GM12891 (cell line): ENCODE measurements at regions not wholly inside any gene's neighbourhood (a gene's known extent, or its start where the extent isn't known, plus 50 kb on each side); places are given as distances from the start of the nearest gene placed in this dataset.

ENCODE experiments used
- DNase-seq: peaks from one replicate; pipeline ENCODE4 v3.0.0; 2011; ENCODE audit warnings: low spot score; ENCODE audit not compliant: insufficient read length
- FAIRE-seq: peaks from 2 replicates; lab custom pipeline; 2011; peaks lifted over from hg19 to GRCh38; lab: Jason Lieb, UNC
- PAX5 ChIP-seq: IDR thresholded peaks from 2 replicates; pipeline ENCODE4 v1.6.1; 2011; ENCODE audit warnings: low read length, moderate library complexity, mild to moderate bottlenecking; ENCODE audit not compliant: insufficient read depth, severe bottlenecking
- POLR2A ChIP-seq: IDR thresholded peaks from 2 replicates; pipeline ENCODE4 v1.6.1; 2011; ENCODE audit warnings: low read depth, low read length, control low read depth
- POLR2AphosphoS5 ChIP-seq: IDR thresholded peaks from 2 replicates; pipeline ENCODE4 v1.6.1; 2011; ENCODE audit warnings: low read depth, low read length, control low read depth
- POU2F2 ChIP-seq: IDR thresholded peaks from 2 replicates; pipeline ENCODE4 v1.6.1; 2011; ENCODE audit warnings: low read depth, mild to moderate bottlenecking, control low read depth, low read length, moderate library complexity
- SPI1 ChIP-seq: IDR thresholded peaks from 2 replicates; pipeline ENCODE4 v1.6.1; 2011; ENCODE audit warnings: low read depth, low read length, control low read depth
- TAF1 ChIP-seq: IDR thresholded peaks from 2 replicates; pipeline ENCODE4 v1.6.1; 2011; ENCODE audit warnings: low read depth, low read length, control low read depth

DNA sequence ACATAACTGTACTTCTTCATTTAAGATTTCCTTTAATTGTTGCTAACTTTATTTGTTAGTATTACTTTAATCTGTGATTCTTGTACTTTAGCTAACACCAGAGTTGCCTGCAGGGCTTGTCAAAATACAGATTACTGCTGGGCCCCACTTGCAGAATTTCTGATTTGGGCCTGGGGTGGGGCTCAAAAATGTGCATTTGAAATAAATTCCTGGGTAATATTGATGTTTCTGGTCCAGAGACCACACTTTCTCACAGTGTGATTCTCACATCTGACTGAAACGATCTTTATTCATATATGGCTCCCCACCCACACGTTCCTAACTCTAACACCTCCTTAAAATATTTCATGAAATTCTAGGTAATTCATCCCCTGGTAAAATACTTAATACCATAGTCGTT, 452.6 kb upstream of the ACVR2A start:
- DNase-seq: no peak
- no peak for FAIRE-seq
- no peak for TF ChIP-seq PAX5
- no peak for TF ChIP-seq POLR2A
- TF ChIP-seq SPI1: no peak
- TF ChIP-seq POU2F2: no peak
- TF ChIP-seq POLR2AphosphoS5: no peak
- TF ChIP-seq TAF1: no peak

DNA sequence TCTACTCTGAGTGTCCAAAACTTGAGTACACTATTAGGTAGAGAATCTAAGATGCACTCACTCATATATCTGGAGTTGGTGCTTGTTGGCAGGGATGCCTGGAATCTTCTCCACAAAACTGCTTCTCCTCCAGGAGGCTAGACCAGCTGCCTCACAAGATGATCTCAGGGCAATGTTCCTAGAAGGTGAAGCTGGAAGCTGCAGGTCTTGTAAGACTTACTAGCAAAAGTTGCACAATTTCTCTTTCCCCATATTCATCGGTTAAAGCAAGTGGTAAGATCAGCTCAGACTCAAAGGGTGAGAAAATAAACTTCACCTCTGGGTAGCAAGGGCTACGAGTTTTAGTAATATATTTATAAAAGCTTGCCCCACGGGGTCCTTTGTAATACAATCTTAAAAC, 454.4 kb upstream of the ACVR2A start:
- TF ChIP-seq TAF1 (no peak), POLR2AphosphoS5 (no peak), POLR2A (no peak), SPI1 (no peak), POU2F2 (no peak), PAX5 (no peak)
- FAIRE-seq: no peak
- DNase-seq: no peak

DNA sequence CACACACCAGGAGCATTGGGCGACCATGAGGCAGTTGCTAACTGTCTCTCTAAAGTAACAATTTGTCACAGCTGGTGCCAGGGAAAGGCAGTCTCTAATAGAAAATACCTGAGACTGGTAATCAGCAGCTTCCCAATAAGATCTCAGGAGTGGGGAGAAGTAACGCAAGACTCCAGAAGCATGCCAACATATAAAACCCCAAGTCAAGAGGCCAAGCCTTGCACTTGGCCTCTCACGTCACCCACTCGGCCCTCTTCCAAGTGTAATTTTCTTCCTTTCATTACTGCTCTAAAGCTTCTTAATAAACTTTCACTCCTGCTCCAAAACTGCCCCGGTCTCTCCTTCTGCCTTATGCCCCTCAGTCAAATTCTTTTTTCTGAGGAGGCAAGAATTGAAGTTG, 455.6 kb upstream of the ACVR2A start:
- FAIRE-seq (no peak), DNase-seq (no peak)
- TF ChIP-seq SPI1 (no peak), PAX5 (no peak), POU2F2 (no peak), TAF1 (no peak), POLR2A (no peak), POLR2AphosphoS5 (no peak)

DNA sequence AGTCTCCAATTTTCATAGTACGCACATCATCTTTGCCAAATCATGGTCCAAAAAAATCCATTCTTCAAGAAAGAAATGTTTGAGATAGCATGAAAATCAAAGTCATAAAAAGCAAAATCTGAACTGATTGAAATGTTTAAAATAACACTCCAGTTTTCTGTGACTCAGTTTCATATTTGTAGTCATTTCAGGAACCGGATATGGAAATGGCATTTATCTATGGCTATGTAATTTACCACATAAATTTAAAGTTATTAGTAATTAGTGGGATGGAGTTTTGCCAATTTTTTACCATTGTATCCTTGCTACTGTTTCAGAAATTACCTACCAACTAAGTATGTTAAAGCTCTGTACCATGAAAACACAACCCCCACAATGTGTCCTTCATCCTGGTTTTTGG, 456.6 kb upstream of the ACVR2A start:
- FAIRE-seq (no peak), DNase-seq (no peak)
- no peak for TF ChIP-seq POU2F2
- no peak for TF ChIP-seq POLR2AphosphoS5
- no peak for TF ChIP-seq POLR2A
- TF ChIP-seq PAX5: no peak
- TF ChIP-seq SPI1: no peak
- TF ChIP-seq TAF1: no peak

DNA sequence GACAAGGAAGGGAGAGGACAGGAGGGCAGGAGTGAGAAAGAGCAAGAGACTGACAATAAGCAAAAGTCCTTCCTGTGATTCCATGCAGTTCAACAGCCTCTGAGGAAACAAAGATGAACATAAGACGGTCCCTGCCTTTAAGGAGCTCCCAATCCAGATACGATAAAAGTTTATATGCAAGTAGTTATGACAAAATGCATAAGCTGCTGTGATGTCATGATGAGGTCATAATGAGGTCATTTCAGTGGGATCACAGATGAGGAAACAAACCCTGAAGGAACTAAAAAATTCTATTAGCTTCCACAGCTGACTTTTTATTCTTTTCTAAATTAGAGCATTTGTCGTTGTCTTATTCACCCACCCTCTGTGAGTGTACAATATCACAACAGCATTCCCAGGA, 458.5 kb upstream of the ACVR2A start:
- FAIRE-seq (no peak), DNase-seq (no peak)
- TF ChIP-seq SPI1: no peak

DNA sequence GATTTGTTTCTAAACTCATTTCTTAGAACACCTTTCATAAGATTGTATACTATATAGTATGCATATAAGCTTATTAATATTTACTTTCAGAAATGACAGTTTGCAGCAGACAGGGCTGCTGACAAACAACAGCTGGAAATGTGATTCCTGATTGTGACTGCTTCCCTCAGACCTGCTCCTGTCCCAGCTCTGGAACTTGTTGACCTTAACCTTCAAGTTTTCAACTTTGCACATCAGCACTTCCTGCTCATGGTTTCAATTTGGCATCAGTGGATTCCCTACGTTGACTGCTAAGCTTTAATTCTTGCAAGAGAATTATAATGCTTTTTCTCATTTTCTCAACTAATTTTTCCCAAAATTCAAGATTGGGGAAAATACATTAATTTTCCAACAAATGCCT, 459.2 kb upstream of the ACVR2A start:
- TF ChIP-seq PAX5 (no peak), TAF1 (no peak), SPI1 (no peak), POU2F2 (no peak), POLR2A (no peak), POLR2AphosphoS5 (no peak)
- FAIRE-seq (no peak), DNase-seq (no peak)

DNA sequence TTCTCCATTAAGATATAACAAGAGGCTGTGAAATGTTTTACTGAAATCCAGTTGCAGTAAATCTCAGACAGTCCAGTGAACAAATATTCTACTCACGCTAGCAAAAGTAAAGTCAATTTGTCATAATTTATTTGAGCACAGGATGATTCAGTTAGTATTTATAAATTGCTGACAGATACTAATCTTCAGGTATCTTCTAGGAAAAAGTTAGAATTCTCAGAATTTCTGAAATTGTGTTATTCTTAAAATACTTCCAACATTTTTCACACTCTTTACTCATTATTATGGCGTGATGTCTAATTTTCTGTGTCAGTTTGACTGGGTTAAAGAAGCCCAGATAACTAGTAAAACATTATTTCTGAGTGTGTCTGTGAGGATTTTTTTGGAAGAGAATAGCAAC, 460.2 kb upstream of the ACVR2A start:
- FAIRE-seq: no peak
- no peak for DNase-seq
- TF ChIP-seq TAF1 (no peak), PAX5 (no peak), POLR2AphosphoS5 (no peak)

DNA sequence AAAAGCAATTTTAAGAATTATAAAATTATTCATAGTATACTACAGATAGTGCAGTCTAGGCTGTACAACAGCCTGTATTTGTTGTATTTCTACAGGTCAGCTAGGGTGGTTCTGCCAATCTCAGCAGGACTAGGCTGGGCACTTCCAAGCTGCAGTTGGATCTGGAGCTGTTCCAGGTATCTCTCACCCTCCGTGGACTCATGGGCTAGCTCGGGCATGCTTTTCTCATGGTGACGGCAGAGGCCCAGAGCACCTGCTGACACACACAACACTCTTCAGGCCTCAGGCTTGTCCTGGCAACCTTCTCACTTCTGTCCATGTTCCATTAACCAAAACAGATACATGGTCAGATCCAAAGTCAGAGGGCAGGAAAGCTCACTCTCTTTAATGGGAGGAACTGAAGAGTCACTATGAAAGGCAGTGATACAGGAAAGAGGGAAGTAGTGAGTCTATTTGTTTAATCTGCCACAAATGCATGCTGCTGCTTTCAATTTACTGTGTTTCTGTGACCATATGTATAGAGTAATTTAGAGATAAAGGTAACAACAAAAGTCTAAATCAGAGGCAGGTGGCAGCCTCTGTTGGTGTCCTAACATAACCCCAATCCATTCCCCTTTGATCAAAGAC, 462.4 kb upstream of the ACVR2A start:
- TF ChIP-seq POU2F2: no peak
- no peak for TF ChIP-seq POLR2AphosphoS5
- TF ChIP-seq PAX5: no peak
- TF ChIP-seq SPI1: no peak
- TF ChIP-seq POLR2A: no peak
- no peak for TF ChIP-seq TAF1
- FAIRE-seq: no peak
- no peak for DNase-seq

DNA sequence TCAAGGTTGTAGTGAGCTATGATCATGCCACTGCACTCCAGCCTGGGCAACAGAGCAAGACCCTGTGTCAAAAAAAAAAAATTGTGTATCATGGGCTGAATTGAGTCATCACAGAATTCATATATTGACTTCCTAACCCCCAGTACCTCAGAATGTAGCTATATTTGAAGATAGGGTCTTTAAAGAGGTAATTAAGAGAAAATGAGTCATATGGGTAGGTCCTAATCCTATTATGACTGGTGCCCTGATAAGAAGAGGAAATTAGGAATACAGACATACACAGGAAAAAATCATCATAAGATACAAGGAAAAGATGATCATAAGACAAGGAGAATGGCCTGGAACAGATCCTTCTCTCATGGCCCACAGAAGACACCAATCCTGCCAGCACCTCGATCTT, 466.4 kb upstream of the ACVR2A start:
- DNase-seq: no peak
- TF ChIP-seq POLR2A (no peak), SPI1 (no peak), PAX5 (no peak), TAF1 (no peak), POU2F2 (no peak), POLR2AphosphoS5 (no peak)
- FAIRE-seq: no peak

DNA sequence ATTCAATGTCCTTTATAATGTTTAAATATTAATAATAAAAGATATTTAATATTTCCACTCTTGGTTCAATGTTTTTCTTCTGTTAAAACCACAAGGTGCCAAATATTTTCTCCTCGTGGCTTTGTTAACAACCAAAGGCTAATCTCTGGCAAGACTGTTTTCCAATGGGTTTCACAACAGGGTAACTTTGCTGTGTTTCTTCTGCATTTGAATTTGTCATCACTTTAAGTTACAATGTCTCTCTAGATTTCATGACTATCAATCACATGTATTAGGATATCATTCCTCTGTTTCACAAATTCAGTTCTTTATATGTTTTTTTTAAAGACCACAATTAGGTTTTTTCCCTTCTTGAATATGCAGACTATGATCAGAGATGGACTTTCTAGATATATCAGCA, 469.8 kb upstream of the ACVR2A start:
- FAIRE-seq (no peak), DNase-seq (no peak)
- TF ChIP-seq TAF1 (no peak), POLR2A (no peak), POLR2AphosphoS5 (no peak), SPI1 (no peak), PAX5 (no peak), POU2F2 (no peak)

DNA sequence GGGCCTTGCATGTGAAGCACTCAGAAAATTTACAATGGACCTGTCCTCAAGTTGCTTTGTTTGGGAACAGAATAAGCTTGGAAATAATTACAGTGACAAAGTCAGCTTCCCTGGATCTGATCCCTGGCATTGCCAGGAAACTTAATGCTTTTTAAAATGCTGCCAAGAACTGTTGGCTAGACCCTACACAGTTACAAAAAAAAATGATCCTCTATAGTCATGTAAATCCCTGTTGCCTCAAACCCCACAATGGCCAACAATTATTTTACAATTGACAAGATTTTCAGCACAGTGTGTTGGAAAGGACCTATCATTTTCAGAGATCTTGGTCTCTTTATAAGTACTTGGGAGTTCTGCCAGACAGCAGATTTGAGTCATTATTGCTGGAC, 470.4 kb upstream of the ACVR2A start:
- FAIRE-seq (no peak), DNase-seq (no peak)
- TF ChIP-seq POLR2AphosphoS5: no peak
- no peak for TF ChIP-seq TAF1
- TF ChIP-seq POLR2A: no peak
- TF ChIP-seq PAX5: no peak
- TF ChIP-seq SPI1: no peak
- TF ChIP-seq POU2F2: no peak
